ENCODE measurements at regions not wholly inside any gene's neighbourhood (a gene's known extent, or its start where the extent isn't known, plus 50 kb on each side); places are given as distances from the start of the nearest gene placed in this dataset.

- no peak for TF ChIP-seq MYC (IDR thresholded peaks at IDR 0.05; ENCODE audit: low read depth, low read length)
- no peak for TF ChIP-seq CTCF (IDR thresholded peaks at IDR 0.05; ENCODE audit: low read depth, low read length)
- TF ChIP-seq MAX (IDR thresholded peaks at IDR 0.05; ENCODE audit: low read depth, low read length), result no peak
- no peak overlapping the region for H3K4me3 ChIP-seq (ENCODE audit: low read depth, low read length)
- no peak for DNase-seq (ENCODE audit: low read depth)
These were observed 320.4 kb downstream of the DRD1 start for GRCh38 chr5:175123542-175123941.

GRCh38 chr5:175121457-175121856 is 322.5 kb downstream of the DRD1 start:
- TF ChIP-seq POLR2A (IDR thresholded peaks at IDR 0.05; ENCODE audit: extremely low read depth, insufficient read length) (no peak), MAX (IDR thresholded peaks at IDR 0.05; ENCODE audit: low read depth, low read length) (no peak), CTCF (IDR thresholded peaks at IDR 0.05; ENCODE audit: low read depth, low read length) (no peak), MYC (IDR thresholded peaks at IDR 0.05; ENCODE audit: low read depth, low read length) (no peak)
- no peak for DNase-seq (ENCODE audit: low read depth)
- no peak overlapping the region for H3K4me3 ChIP-seq (ENCODE audit: low read depth, low read length)

GRCh38 chr5:175120412-175120811 is 323.6 kb downstream of the DRD1 start:
- TF ChIP-seq CTCF (IDR thresholded peaks at IDR 0.05; ENCODE audit: low read depth, low read length) (no peak), MAX (IDR thresholded peaks at IDR 0.05; ENCODE audit: low read depth, low read length) (no peak), POLR2A (IDR thresholded peaks at IDR 0.05; ENCODE audit: extremely low read depth, insufficient read length) (no peak), MYC (IDR thresholded peaks at IDR 0.05; ENCODE audit: low read depth, low read length) (no peak)
- DNase-seq (ENCODE audit: low read depth), result no peak
- H3K4me3 ChIP-seq (ENCODE audit: low read depth, low read length), result no peak overlapping the region

- TF ChIP-seq CTCF (IDR thresholded peaks at IDR 0.05; ENCODE audit: low read depth, low read length) (no peak), POLR2A (IDR thresholded peaks at IDR 0.05; ENCODE audit: extremely low read depth, insufficient read length) (no peak), MAX (IDR thresholded peaks at IDR 0.05; ENCODE audit: low read depth, low read length) (no peak), MYC (IDR thresholded peaks at IDR 0.05; ENCODE audit: low read depth, low read length) (no peak)
These were observed 325.2 kb downstream of the DRD1 start for GRCh38 chr5:175118700-175119309.

DNA sequence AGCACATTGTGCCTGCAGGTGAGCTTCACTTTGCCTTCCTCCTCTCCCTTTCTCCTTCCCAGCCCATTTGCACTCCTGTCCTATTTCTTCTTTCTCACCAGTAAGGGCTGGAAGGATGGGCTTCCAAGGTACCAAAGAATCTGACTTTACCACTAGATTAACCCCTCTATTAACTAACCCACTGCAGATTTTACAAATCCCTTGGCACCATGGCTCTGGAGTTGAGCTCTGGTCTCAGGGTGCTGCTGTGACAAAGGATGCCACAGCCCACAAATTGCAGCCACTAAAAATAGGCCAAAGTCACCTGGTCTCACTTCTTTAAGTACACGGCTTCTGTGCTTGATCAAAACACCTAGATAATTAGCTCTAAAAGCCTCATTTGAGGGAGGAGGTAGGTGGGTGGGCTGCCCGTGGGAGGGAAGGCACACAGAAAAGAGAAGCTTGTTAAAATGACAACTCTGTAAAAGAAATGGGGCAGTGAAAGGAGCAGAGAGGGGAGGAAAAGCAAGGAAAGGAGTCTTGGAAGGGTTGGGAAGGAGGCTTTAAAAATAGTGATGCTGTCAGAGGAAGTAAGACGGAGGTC is 327.4 kb downstream of the DRD1 start:
- TF ChIP-seq POLR2A (IDR thresholded peaks at IDR 0.05; ENCODE audit: extremely low read depth, insufficient read length) (no peak), MAX (IDR thresholded peaks at IDR 0.05; ENCODE audit: low read depth, low read length) (no peak), MYC (IDR thresholded peaks at IDR 0.05; ENCODE audit: low read depth, low read length) (no peak), CTCF (IDR thresholded peaks at IDR 0.05; ENCODE audit: low read depth, low read length) (no peak)
- no peak overlapping the region for H3K4me3 ChIP-seq (ENCODE audit: low read depth, low read length)
- DNase-seq (ENCODE audit: low read depth), result no peak

More at GRCh38 chr5:175118700-175119309, 325.2 kb downstream of the DRD1 start:
- no peak for DNase-seq (ENCODE audit: low read depth)
- H3K4me3 ChIP-seq (ENCODE audit: low read depth, low read length), result no peak overlapping the region

Data from NB4 (cell line).